OCI-LY1 (cell line): ENCODE measurements at regions not wholly inside any gene's neighbourhood (a gene's known extent, or its start where the extent isn't known, plus 50 kb on each side); places are given as distances from the start of the nearest gene placed in this dataset.

Experiments
- H2AFZ ChIP-seq: fragments of 200-600 bp; sonication (generic), shearing (Covaris generic); 2 replicates; pipeline ENCODE4 v1.6.0; 2014; ENCODE audit warnings: antibody characterized with exemption, mild to moderate bottlenecking, low read length
- H3F3A ChIP-seq: fragments of 200-600 bp; sonication (generic), shearing (Covaris generic); 2 replicates; pipeline ENCODE4 v1.6.0; 2014; ENCODE audit warnings: mild to moderate bottlenecking, antibody characterized with exemption, low read length, moderate library complexity; ENCODE audit not compliant: insufficient read depth
- H3K27ac ChIP-seq: fragments of 200-600 bp; sonication (generic); 2 replicates; pipeline ENCODE4 v1.5.1; 2014; ENCODE audit warnings: low read length, mixed run types, mild to moderate bottlenecking, low read depth; ENCODE audit not compliant: poor library complexity, severe bottlenecking
- H3K27me3 ChIP-seq: fragments of 200-600 bp; sonication (generic); 2 replicates; pipeline ENCODE4 v1.6.0; 2014; ENCODE audit warnings: antibody characterized with exemption, mild to moderate bottlenecking, low read length, moderate library complexity; ENCODE audit not compliant: insufficient read depth
- H3K36me3 ChIP-seq: fragments of 200-600 bp; sonication (generic); 2 replicates; pipeline ENCODE4 v1.6.1; 2014; ENCODE audit warnings: mild to moderate bottlenecking, antibody characterized with exemption, low read length, moderate library complexity, mixed read lengths; ENCODE audit not compliant: insufficient read depth
- H3K4me1 ChIP-seq: fragments of 200-600 bp; sonication (generic); 2 replicates; pipeline ENCODE4 v1.5.1; 2014; ENCODE audit warnings: mild to moderate bottlenecking, low read length, moderate library complexity; ENCODE audit not compliant: insufficient read depth, severe bottlenecking
- H3K4me2 ChIP-seq: fragments of 200-600 bp; sonication (generic), shearing (Covaris generic); 2 replicates; pipeline ENCODE4 v1.6.1; 2014; ENCODE audit warnings: low read length
- H3K4me3 ChIP-seq: fragments of 200-600 bp; sonication (generic); 2 replicates; pipeline ENCODE4 v1.5.1; 2014; ENCODE audit warnings: low read length, low read depth, mild to moderate bottlenecking, mixed read lengths; ENCODE audit not compliant: poor library complexity, severe bottlenecking
- H3K79me2 ChIP-seq: fragments of 200-600 bp; shearing (Covaris generic); 2 replicates; pipeline ENCODE4 v1.6.1; 2016; ENCODE audit warnings: mixed run types, low read length, mixed read lengths; ENCODE audit not compliant: insufficient read depth
- H3K9ac ChIP-seq: fragments of 200-600 bp; sonication (generic), shearing (Covaris generic); 2 replicates; pipeline ENCODE4 v1.6.1; 2014; ENCODE audit warnings: mild to moderate bottlenecking, low read length, mixed read lengths
- H3K9me2 ChIP-seq: fragments of 200-600 bp; sonication (generic), shearing (Covaris generic); 2 replicates; pipeline ENCODE4 v1.6.1; 2014; ENCODE audit warnings: low read depth, mild to moderate bottlenecking, low read length, mixed read lengths
- H3K9me3 ChIP-seq: fragments of 200-600 bp; shearing (Covaris generic); 2 replicates; pipeline ENCODE4 v1.6.1; 2014; ENCODE audit warnings: low read length, mixed read lengths
- H4K20me1 ChIP-seq: fragments of 200-600 bp; sonication (generic), shearing (Covaris generic); 2 replicates; pipeline ENCODE4 v1.6.0; 2016; ENCODE audit warnings: mild to moderate bottlenecking, low read length; ENCODE audit not compliant: insufficient read depth
- CTCF ChIP-seq: fragments of 200-600 bp; sonication (generic), shearing (Covaris generic); IDR thresholded peaks from 2 replicates; pipeline ENCODE4 v1.5.1; 2017; ENCODE audit warnings: mild to moderate bottlenecking, antibody characterized with exemption, low read length, moderate library complexity, mixed read lengths
- EZH2 ChIP-seq: fragments of 200-600 bp; sonication (generic), shearing (Covaris generic); IDR thresholded peaks from 2 replicates; pipeline ENCODE4 v1.8.0; 2017; ENCODE audit warnings: borderline replicate concordance, mixed run types, mild to moderate bottlenecking, antibody characterized with exemption, low read length, moderate library complexity, mixed read lengths

- no peak overlapping the region for H2AFZ ChIP-seq
- H3K9me3 ChIP-seq, result no peaks in the 10 kb centered on the region
- H3K4me3 ChIP-seq, result no peak overlapping the region
- H3K4me2 ChIP-seq, result no peak overlapping the region
- TF ChIP-seq CTCF (no peak), EZH2 (no peak)
- no peaks in the 10 kb centered on the region for H4K20me1 ChIP-seq
- no peaks in the 10 kb centered on the region for H3K4me1 ChIP-seq
- H3K79me2 ChIP-seq, result no peaks in the 10 kb centered on the region
- H3K27ac ChIP-seq, result no peak overlapping the region
- no peaks in the 10 kb centered on the region for H3K27me3 ChIP-seq
- no peaks in the 10 kb centered on the region for H3K9me2 ChIP-seq
- no peaks in the 10 kb centered on the region for H3K36me3 ChIP-seq
- no peaks in the 10 kb centered on the region for H3F3A ChIP-seq
- H3K9ac ChIP-seq, result no peak overlapping the region
These were observed 128.2 kb downstream of the SLC17A6 start for GRCh38 chr11:22466351-22466750.

GRCh38 chr11:22465620-22466019, 127.4 kb downstream of the SLC17A6 start:
- no peaks in the 10 kb centered on the region for H4K20me1 ChIP-seq
- no peak overlapping the region for H3K9ac ChIP-seq
- H3K9me2 ChIP-seq, result no peaks in the 10 kb centered on the region
- no peaks in the 10 kb centered on the region for H3K36me3 ChIP-seq
- no peaks in the 10 kb centered on the region for H3K79me2 ChIP-seq
- no peak overlapping the region for H3K4me3 ChIP-seq
- no peak overlapping the region for H3K4me2 ChIP-seq
- H3K27ac ChIP-seq, result no peak overlapping the region
- no peaks in the 10 kb centered on the region for H3K27me3 ChIP-seq
- TF ChIP-seq CTCF (no peak), EZH2 (no peak)
- no peaks in the 10 kb centered on the region for H3F3A ChIP-seq
- no peaks in the 10 kb centered on the region for H3K9me3 ChIP-seq
- no peak overlapping the region for H2AFZ ChIP-seq
- no peaks in the 10 kb centered on the region for H3K4me1 ChIP-seq

GRCh38 chr11:22461626-22462025, 123.4 kb downstream of the SLC17A6 start:
- Histone ChIP-seq H2AFZ (no peak overlapping the region), H3F3A (no peaks in the 10 kb centered on the region), H3K4me1 (no peaks in the 10 kb centered on the region), H3K4me3 (no peak overlapping the region), H3K27me3 (no peaks in the 10 kb centered on the region), H3K9ac (no peak overlapping the region), H3K9me2 (no peaks in the 10 kb centered on the region), H3K9me3 (no peaks in the 10 kb centered on the region), H4K20me1 (no peaks in the 10 kb centered on the region), H3K4me2 (no peak overlapping the region), H3K27ac (no peak overlapping the region), H3K79me2 (no peaks in the 10 kb centered on the region), H3K36me3 (no peaks in the 10 kb centered on the region)
- no peak for TF ChIP-seq EZH2
- no peak for TF ChIP-seq CTCF
